Osteoblast (primary cell): ENCODE measurements at regions not wholly inside any gene's neighbourhood (a gene's known extent, or its start where the extent isn't known, plus 50 kb on each side); places are given as distances from the start of the nearest gene placed in this dataset.

Experiments
- DNase-seq: peaks from one replicate; pipeline ENCODE4 v3.0.0; 2011; ENCODE audit warnings: low spot score, mixed read lengths; ENCODE audit not compliant: insufficient read length; ENCODE audit errors: missing footprints
- H2AFZ ChIP-seq: 2 replicates; pipeline ENCODE4 v1.6.0; 2011; ENCODE audit warnings: mild to moderate bottlenecking, low read length
- H3K27ac ChIP-seq: 2 replicates; pipeline ENCODE4 v1.5.1; 2011; ENCODE audit warnings: mild to moderate bottlenecking, low read depth, low read length, moderate library complexity
- H3K27me3 ChIP-seq: 2 replicates; pipeline ENCODE4 v1.6.0; 2012; ENCODE audit warnings: mild to moderate bottlenecking, control low read depth, inconsistent platforms, low read length, moderate library complexity; ENCODE audit not compliant: insufficient read depth
- H3K36me3 ChIP-seq: 2 replicates; pipeline ENCODE4 v1.5.1; 2011; ENCODE audit warnings: mild to moderate bottlenecking, low read length, control low read depth, moderate library complexity; ENCODE audit not compliant: insufficient read depth
- H3K4me1 ChIP-seq: 2 replicates; pipeline ENCODE4 v1.5.1; 2011; ENCODE audit warnings: mild to moderate bottlenecking, low read length, control low read depth, moderate library complexity; ENCODE audit not compliant: insufficient read depth
- H3K4me2 ChIP-seq: 2 replicates; pipeline ENCODE4 v1.6.0; 2011; ENCODE audit warnings: mild to moderate bottlenecking, low read length; ENCODE audit not compliant: insufficient read depth
- H3K4me3 ChIP-seq: fragments of 200-600 bp; sonication (generic); 3 replicates; pipeline ENCODE4 v1.5.1; 2012; ENCODE audit warnings: mild to moderate bottlenecking, low read length, inconsistent platforms; ENCODE audit not compliant: insufficient read depth
- H3K79me2 ChIP-seq: 2 replicates; pipeline ENCODE4 v1.6.0; 2012; ENCODE audit warnings: mild to moderate bottlenecking, low read length, control low read depth, inconsistent platforms; ENCODE audit not compliant: insufficient read depth
- H3K9me3 ChIP-seq: 2 replicates; pipeline ENCODE4 v1.5.1; 2011; ENCODE audit warnings: low read depth, low read length, control low read depth
- H4K20me1 ChIP-seq: 2 replicates; pipeline ENCODE4 v1.6.0; 2012; ENCODE audit warnings: mild to moderate bottlenecking, low read length, control low read depth; ENCODE audit not compliant: insufficient read depth
- CTCF ChIP-seq: IDR thresholded peaks from 2 replicates; pipeline ENCODE4 v1.5.1; 2011; ENCODE audit warnings: mild to moderate bottlenecking, low read depth, low read length, moderate library complexity; ENCODE audit errors: extremely low read depth

DNA sequence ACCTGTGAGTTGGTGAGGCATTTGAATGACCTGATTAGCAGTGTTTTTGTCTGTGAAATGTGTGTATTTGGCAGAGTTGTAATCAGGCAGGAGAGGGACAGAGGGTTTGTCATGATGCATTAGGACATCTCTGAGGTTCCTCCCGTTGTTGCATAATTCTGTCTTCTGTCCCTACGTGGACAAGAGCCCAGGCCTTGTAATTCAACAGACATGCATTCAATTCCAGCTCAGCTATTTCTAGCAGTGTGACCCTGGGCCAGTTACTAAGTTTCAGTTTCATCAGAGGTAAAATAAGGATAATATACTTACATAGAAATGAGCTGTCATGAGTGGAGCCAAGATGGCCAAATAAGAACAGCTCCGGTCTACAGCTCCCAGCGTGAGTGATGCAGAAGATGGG lies 208.6 kb downstream of the SLC38A4 start:
- H2AFZ ChIP-seq: peak overlapping the region; percentile 62
- H3K79me2 ChIP-seq: no peaks in the 10 kb centered on the region
- H3K4me2 ChIP-seq: no peak overlapping the region
- H3K4me3 ChIP-seq: no peak overlapping the region
- no peaks in the 10 kb centered on the region for H4K20me1 ChIP-seq
- H3K27me3 ChIP-seq: no peaks in the 10 kb centered on the region
- no peaks in the 10 kb centered on the region for H3K9me3 ChIP-seq
- H3K27ac ChIP-seq: peak overlapping the region; percentile 48
- no peaks in the 10 kb centered on the region for H3K4me1 ChIP-seq
- no peaks in the 10 kb centered on the region for H3K36me3 ChIP-seq
- DNase-seq: peak; percentile 81
- TF ChIP-seq CTCF: no peak

DNA sequence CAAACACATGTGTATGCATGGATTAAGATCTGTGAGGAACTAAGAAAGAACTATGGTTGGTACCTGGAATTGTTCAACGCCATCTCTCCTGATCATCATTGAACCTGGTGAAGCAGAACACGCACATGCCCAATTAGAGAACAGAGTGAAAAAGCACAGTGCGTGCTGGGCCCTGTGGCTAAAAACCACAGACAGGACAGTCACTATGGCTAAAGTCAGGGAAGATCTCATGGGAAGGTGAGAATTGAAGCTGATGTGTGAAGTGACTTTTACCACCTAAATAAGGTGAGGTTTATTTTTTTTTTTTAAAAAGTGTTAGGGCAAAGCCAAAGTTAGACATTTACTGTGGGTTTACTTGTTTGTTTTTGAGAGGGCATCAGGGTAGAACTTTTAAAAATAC lies 215.0 kb downstream of the SLC38A4 start:
- Histone ChIP-seq H3K4me2 (no peak overlapping the region), H3K27ac (no peak overlapping the region), H3K9me3 (no peaks in the 10 kb centered on the region), H3K4me1 (peaks cover 22% of the 10 kb centered on the region), H2AFZ (no peak overlapping the region), H3K27me3 (no peaks in the 10 kb centered on the region), H3K36me3 (no peaks in the 10 kb centered on the region), H4K20me1 (no peaks in the 10 kb centered on the region), H3K4me3 (no peak overlapping the region), H3K79me2 (no peaks in the 10 kb centered on the region)
- no peak for TF ChIP-seq CTCF
- no peak for DNase-seq

DNA sequence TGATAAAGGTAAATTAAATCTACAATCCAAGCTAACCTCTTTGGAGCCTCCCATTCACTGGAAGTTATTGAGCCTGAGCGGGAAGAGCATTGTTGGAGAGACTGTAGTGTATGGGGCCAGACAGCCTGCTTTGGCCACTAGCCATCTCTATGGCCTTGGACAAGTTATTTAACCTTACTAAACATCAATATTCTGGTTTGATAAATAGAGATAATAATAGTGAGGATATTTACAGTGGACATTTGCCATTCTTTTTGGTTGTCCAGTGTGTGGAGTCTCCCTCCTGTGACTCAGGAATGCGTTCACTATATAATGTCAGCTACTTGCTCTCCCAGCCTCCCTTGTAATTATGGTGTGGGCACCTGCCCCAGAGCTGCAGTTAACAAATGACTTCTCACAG lies 216.1 kb downstream of the SLC38A4 start:
- Histone ChIP-seq H3K9me3 (no peaks in the 10 kb centered on the region), H3K27ac (no peak overlapping the region), H3K36me3 (no peaks in the 10 kb centered on the region), H3K79me2 (no peaks in the 10 kb centered on the region), H3K4me1 (peaks cover 22% of the 10 kb centered on the region), H3K4me3 (no peak overlapping the region), H4K20me1 (no peaks in the 10 kb centered on the region), H3K27me3 (no peaks in the 10 kb centered on the region), H2AFZ (no peak overlapping the region), H3K4me2 (no peak overlapping the region)
- DNase-seq: no peak
- no peak for TF ChIP-seq CTCF

- H3K4me3 ChIP-seq: no peak overlapping the region
- no peak for TF ChIP-seq CTCF
- peak; percentile 35 for DNase-seq
- no peaks in the 10 kb centered on the region for H3K36me3 ChIP-seq
- no peaks in the 10 kb centered on the region for H4K20me1 ChIP-seq
- H3K4me1 ChIP-seq: peaks cover 22% of the 10 kb centered on the region
- no peak overlapping the region for H2AFZ ChIP-seq
- H3K4me2 ChIP-seq: peak overlapping the region; percentile 42
- no peaks in the 10 kb centered on the region for H3K27me3 ChIP-seq
- H3K79me2 ChIP-seq: no peaks in the 10 kb centered on the region
- peak overlapping the region; percentile 63 for H3K27ac ChIP-seq
- H3K9me3 ChIP-seq: no peaks in the 10 kb centered on the region
Observed at GRCh38 chr12:46609273-46609623, 216.5 kb downstream of the SLC38A4 start.
